22Rv1 (cell line): ENCODE measurements at regions not wholly inside any gene's neighbourhood (a gene's known extent, or its start where the extent isn't known, plus 50 kb on each side); places are given as distances from the start of the nearest gene placed in this dataset.

Experiments used
- ZFX ChIP-seq: fragments of 450-650 bp; IDR thresholded peaks from 2 replicates; pipeline ENCODE4 v1.6.1; 2017; ENCODE audit warnings: antibody characterized with exemption, borderline replicate concordance
- TF ChIP-seq, protein P1 (sequence below): fragments of 450-650 bp; IDR thresholded peaks from 2 replicates; pipeline ENCODE4 v1.5.1; 2017; ENCODE audit warnings: mild to moderate bottlenecking

DNA sequence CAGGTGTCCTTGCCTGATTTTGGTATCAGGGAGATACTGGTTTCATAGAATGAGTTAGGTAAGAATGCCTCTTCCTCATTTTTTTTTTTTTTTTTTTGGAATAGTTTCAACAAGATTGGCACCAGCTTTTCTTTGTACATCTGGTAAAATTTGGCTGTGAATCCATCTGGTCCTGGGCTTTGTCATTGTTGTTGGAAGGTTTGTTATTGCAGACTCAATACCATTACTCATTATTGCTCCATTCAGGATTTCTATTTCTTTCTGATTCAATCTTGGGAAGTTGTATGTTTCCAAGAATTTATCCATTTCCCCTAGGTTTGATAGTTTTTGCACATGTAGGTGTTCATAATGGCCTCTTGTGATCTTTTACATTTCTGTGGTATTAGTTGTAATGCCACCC is 126.0 kb upstream of the KITLG start:
- TF ChIP-seq, protein P1, sequence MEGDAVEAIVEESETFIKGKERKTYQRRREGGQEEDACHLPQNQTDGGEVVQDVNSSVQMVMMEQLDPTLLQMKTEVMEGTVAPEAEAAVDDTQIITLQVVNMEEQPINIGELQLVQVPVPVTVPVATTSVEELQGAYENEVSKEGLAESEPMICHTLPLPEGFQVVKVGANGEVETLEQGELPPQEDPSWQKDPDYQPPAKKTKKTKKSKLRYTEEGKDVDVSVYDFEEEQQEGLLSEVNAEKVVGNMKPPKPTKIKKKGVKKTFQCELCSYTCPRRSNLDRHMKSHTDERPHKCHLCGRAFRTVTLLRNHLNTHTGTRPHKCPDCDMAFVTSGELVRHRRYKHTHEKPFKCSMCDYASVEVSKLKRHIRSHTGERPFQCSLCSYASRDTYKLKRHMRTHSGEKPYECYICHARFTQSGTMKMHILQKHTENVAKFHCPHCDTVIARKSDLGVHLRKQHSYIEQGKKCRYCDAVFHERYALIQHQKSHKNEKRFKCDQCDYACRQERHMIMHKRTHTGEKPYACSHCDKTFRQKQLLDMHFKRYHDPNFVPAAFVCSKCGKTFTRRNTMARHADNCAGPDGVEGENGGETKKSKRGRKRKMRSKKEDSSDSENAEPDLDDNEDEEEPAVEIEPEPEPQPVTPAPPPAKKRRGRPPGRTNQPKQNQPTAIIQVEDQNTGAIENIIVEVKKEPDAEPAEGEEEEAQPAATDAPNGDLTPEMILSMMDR = no peak
- TF ChIP-seq ZFX = no peak
